H9 (cell line): ENCODE measurements at regions not wholly inside any gene's neighbourhood (a gene's known extent, or its start where the extent isn't known, plus 50 kb on each side); places are given as distances from the start of the nearest gene placed in this dataset.

Source experiments
- DNase-seq: peaks from one replicate; pipeline ENCODE4 v3.0.0-alpha.2; 2017
- H2AFZ ChIP-seq: one replicate; pipeline ENCODE4 v1.6.1; 2013; ENCODE audit warnings: mild to moderate bottlenecking, low read length, control low read depth, moderate library complexity
- H2AK5ac ChIP-seq: 2 replicates; pipeline ENCODE4 v1.6.1; 2013; ENCODE audit warnings: low read length, control low read depth, mixed read lengths; ENCODE audit not compliant: insufficient read length
- H2BK120ac ChIP-seq: one replicate; pipeline ENCODE4 v1.6.1; 2013; ENCODE audit warnings: low read depth, mild to moderate bottlenecking, low read length, control low read depth, inconsistent platforms; ENCODE audit not compliant: poor library complexity, severe bottlenecking
- H2BK12ac ChIP-seq: 2 replicates; pipeline ENCODE4 v1.6.1; 2013; ENCODE audit warnings: low read length, control low read depth, mixed read lengths, low read depth; ENCODE audit not compliant: insufficient read length
- H2BK15ac ChIP-seq: 2 replicates; pipeline ENCODE4 v1.6.1; 2013; ENCODE audit warnings: low read depth, low read length, control low read depth
- H2BK20ac ChIP-seq: one replicate; pipeline ENCODE4 v1.6.1; 2013; ENCODE audit warnings: low read depth, mild to moderate bottlenecking, low read length, control low read depth, inconsistent platforms; ENCODE audit not compliant: poor library complexity, severe bottlenecking
- H2BK5ac ChIP-seq: 2 replicates; pipeline ENCODE4 v1.6.1; 2013; ENCODE audit warnings: low read length, control low read depth, mixed read lengths; ENCODE audit not compliant: insufficient read length
- H3K14ac ChIP-seq: 2 replicates; pipeline ENCODE4 v1.6.1; 2013; ENCODE audit warnings: low read length, control low read depth; ENCODE audit not compliant: insufficient read depth
- H3K18ac ChIP-seq: 2 replicates; pipeline ENCODE4 v1.6.1; 2013; ENCODE audit warnings: low read depth, mild to moderate bottlenecking, mixed read lengths, low read length, control low read depth; ENCODE audit not compliant: insufficient read length
- H3K23ac ChIP-seq: 2 replicates; pipeline ENCODE4 v1.6.1; 2013; ENCODE audit warnings: low read length, control low read depth, mixed read lengths, low read depth; ENCODE audit not compliant: insufficient read length
- H3K23me2 ChIP-seq: 2 replicates; pipeline ENCODE4 v1.6.1; 2013; ENCODE audit warnings: low read depth, mild to moderate bottlenecking, mixed read lengths, low read length, control low read depth; ENCODE audit not compliant: insufficient read length, poor library complexity, severe bottlenecking
- H3K27ac ChIP-seq: 2 replicates; pipeline ENCODE4 v1.5.1; 2013; ENCODE audit warnings: low read length, control low read depth, mixed read lengths, low read depth; ENCODE audit not compliant: insufficient read length
- H3K27me3 ChIP-seq: 2 replicates; pipeline ENCODE4 v1.6.1; 2013; ENCODE audit warnings: low read length, control low read depth, inconsistent platforms; ENCODE audit not compliant: insufficient read depth
- H3K4ac ChIP-seq: 2 replicates; pipeline ENCODE4 v1.6.1; 2013; ENCODE audit warnings: low read depth, mild to moderate bottlenecking, control low read depth, inconsistent platforms, low read length, moderate library complexity
- H3K4me1 ChIP-seq: 2 replicates; pipeline ENCODE4 v1.6.1; 2013; ENCODE audit warnings: low read length, control low read depth, inconsistent platforms; ENCODE audit not compliant: insufficient read depth
- H3K4me2 ChIP-seq: 2 replicates; pipeline ENCODE4 v1.6.1; 2013; ENCODE audit warnings: low read length, control low read depth, mixed read lengths; ENCODE audit not compliant: insufficient read length, insufficient read depth
- H3K56ac ChIP-seq: 2 replicates; pipeline ENCODE4 v1.6.1; 2013; ENCODE audit warnings: low read depth, mild to moderate bottlenecking, mixed read lengths, low read length, control low read depth; ENCODE audit not compliant: insufficient read length
- H3K79me1 ChIP-seq: 2 replicates; pipeline ENCODE4 v1.6.1; 2013; ENCODE audit warnings: low read depth, mild to moderate bottlenecking, moderate library complexity, low read length, control low read depth, inconsistent platforms; ENCODE audit not compliant: insufficient read depth, poor library complexity, severe bottlenecking
- H3K79me2 ChIP-seq: 2 replicates; pipeline ENCODE4 v1.6.1; 2013; ENCODE audit warnings: low read length, control low read depth, inconsistent platforms; ENCODE audit not compliant: insufficient read depth
- H3K9ac ChIP-seq: 2 replicates; pipeline ENCODE4 v1.6.1; 2013; ENCODE audit warnings: low read length, control low read depth, mixed read lengths; ENCODE audit not compliant: insufficient read length; ENCODE audit errors: extremely low read depth
- H3K9me3 ChIP-seq: one replicate; pipeline ENCODE4 v1.6.1; 2013; ENCODE audit warnings: low read depth, low read length, inconsistent platforms; ENCODE audit not compliant: control insufficient read depth
- H3T11ph ChIP-seq: one replicate; pipeline ENCODE4 v1.6.1; 2013; ENCODE audit warnings: mild to moderate bottlenecking, low read length, control low read depth, inconsistent platforms
- H4K20me1 ChIP-seq: one replicate; pipeline ENCODE4 v1.6.1; 2013; ENCODE audit not compliant: control insufficient read depth, insufficient read length, insufficient read depth
- H4K5ac ChIP-seq: 2 replicates; pipeline ENCODE4 v1.6.1; 2013; ENCODE audit warnings: low read depth, mild to moderate bottlenecking, mixed read lengths, low read length, control low read depth; ENCODE audit not compliant: insufficient read length
- H4K8ac ChIP-seq: replicated peaks from 2 replicates; pipeline ENCODE4 v1.6.1; 2013; ENCODE audit warnings: low read length, control low read depth, mixed read lengths, low read depth; ENCODE audit not compliant: insufficient read length
- H4K91ac ChIP-seq: 2 replicates; pipeline ENCODE4 v1.6.1; 2013; ENCODE audit warnings: low read depth, mild to moderate bottlenecking, moderate library complexity, mixed read lengths, low read length, control low read depth; ENCODE audit not compliant: insufficient read length
- H3K27ac Mint-ChIP-seq, 3 experiments: 2 replicates in 2 of 3; 3 replicates in 1 of 3; pipeline ENCODE4 v1.8.0; 2020 to 2021; ENCODE audit warnings: mixed read lengths in 3 of 3, mild to moderate bottlenecking in 1 of 3, moderate library complexity in 1 of 3
- H3K27me3 Mint-ChIP-seq: 2 replicates; pipeline ENCODE4 v1.8.0; 2021; ENCODE audit warnings: low read depth, mild to moderate bottlenecking, moderate library complexity, mixed read lengths
- H3K36me3 Mint-ChIP-seq, 3 experiments: 2 replicates in 2 of 3; 3 replicates in 1 of 3; pipeline ENCODE4 v1.8.0; 2020 to 2021; ENCODE audit warnings: low read depth in 3 of 3, mixed read lengths in 3 of 3; ENCODE audit not compliant: insufficient read depth in 1 of 3
- H3K4me1 Mint-ChIP-seq, 2 experiments: 2 replicates each; pipeline ENCODE4 v1.8.0; 2020; ENCODE audit warnings: mixed read lengths in 2 of 2
- H3K4me3 Mint-ChIP-seq, 2 experiments: 2 replicates in 1 of 2; 3 replicates in 1 of 2; pipeline ENCODE4 v1.8.0; 2020 to 2021; ENCODE audit warnings: mild to moderate bottlenecking in 2 of 2, mixed read lengths in 2 of 2, moderate library complexity in 1 of 2
- H3K9me3 Mint-ChIP-seq, 2 experiments: 2 replicates in 1 of 2; 3 replicates in 1 of 2; pipeline ENCODE4 v1.8.0; 2020; ENCODE audit warnings: mild to moderate bottlenecking in 2 of 2, mixed read lengths in 2 of 2, moderate library complexity in 1 of 2
- WGBS: extraction: QIAGEN DNeasy Blood & Tissue Kit; methylation state at CpG from one replicate; pipeline ENCODE4 v1.1.7; 2013; ENCODE audit warnings: missing lambda C conversion rate, low lambda C conversion rate, mixed read lengths; ENCODE audit not compliant: insufficient read length; ENCODE audit errors: extremely low coverage; 5-methylcytosine and 5-hydroxymethylcytosine counted together
- TF ChIP-seq, protein P1 (sequence below): fragments of 200-600 bp; sonication (generic); conservative IDR thresholded peaks from 3 replicates; pipeline ENCODE4 v1.8.0; 2021; ENCODE audit warnings: antibody characterized with exemption, mild to moderate bottlenecking

DNA sequence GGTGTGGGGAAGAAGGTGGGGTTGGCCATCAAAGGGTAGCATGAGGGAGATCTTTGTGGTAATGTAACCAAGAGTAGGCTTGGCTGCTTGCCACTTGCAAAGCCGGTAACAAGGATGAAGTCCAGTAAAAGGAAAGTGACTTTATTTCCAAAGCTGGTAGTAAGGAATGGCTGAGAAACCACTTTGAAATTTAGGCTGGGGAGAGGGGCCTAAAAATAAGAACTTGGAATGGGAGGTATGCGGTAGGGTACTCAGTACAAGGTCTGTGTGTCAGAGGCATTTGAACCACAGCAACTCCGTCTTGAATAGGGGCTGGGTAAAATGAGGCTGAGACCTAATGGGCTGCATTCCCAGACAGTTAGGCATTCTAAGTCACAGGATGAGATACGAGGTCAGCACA, 216.0 kb upstream of the ISX start:
- H3K4me3 Mint-ChIP-seq = no peak overlapping the region
- Histone ChIP-seq H3K9me3 (peaks cover under 1% of the 10 kb centered on the region), H3K27ac (no peak overlapping the region), H3K14ac (no peak overlapping the region), H3K18ac (no peak overlapping the region), H2BK120ac (no peak overlapping the region), H3K4me1 (no peaks in the 10 kb centered on the region; the same call in none of the 2 replicates), H3T11ph (no peak overlapping the region), H3K4me2 (no peak overlapping the region), H3K4ac (no peak overlapping the region), H3K56ac (no peak overlapping the region), H3K9ac (no peak overlapping the region), H4K20me1 (no peaks in the 10 kb centered on the region), H2AFZ (no peak overlapping the region), H2BK20ac (no peak overlapping the region), H4K5ac (no peak overlapping the region), H4K8ac (no peak overlapping the region), H3K23me2 (no peaks in the 10 kb centered on the region), H2AK5ac (no peak overlapping the region), H3K79me2 (no peaks in the 10 kb centered on the region), H3K79me1 (no peaks in the 10 kb centered on the region), H2BK12ac (no peak overlapping the region), H2BK5ac (no peak overlapping the region), H4K91ac (no peak overlapping the region), H2BK15ac (no peak overlapping the region), H3K23ac (no peak overlapping the region), H3K27me3 (no peaks in the 10 kb centered on the region)
- no peak for DNase-seq
- TF ChIP-seq, protein P1, sequence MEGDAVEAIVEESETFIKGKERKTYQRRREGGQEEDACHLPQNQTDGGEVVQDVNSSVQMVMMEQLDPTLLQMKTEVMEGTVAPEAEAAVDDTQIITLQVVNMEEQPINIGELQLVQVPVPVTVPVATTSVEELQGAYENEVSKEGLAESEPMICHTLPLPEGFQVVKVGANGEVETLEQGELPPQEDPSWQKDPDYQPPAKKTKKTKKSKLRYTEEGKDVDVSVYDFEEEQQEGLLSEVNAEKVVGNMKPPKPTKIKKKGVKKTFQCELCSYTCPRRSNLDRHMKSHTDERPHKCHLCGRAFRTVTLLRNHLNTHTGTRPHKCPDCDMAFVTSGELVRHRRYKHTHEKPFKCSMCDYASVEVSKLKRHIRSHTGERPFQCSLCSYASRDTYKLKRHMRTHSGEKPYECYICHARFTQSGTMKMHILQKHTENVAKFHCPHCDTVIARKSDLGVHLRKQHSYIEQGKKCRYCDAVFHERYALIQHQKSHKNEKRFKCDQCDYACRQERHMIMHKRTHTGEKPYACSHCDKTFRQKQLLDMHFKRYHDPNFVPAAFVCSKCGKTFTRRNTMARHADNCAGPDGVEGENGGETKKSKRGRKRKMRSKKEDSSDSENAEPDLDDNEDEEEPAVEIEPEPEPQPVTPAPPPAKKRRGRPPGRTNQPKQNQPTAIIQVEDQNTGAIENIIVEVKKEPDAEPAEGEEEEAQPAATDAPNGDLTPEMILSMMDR = no peak
- H3K36me3 Mint-ChIP-seq = peaks cover under 1 to 5% (median 3%) of the 10 kb centered on the region in 3 experiments
- peaks cover 3 to 4% of the 10 kb centered on the region in 2 experiments for H3K9me3 Mint-ChIP-seq
- H3K27ac Mint-ChIP-seq = no peak overlapping the region
- H3K4me1 Mint-ChIP-seq = peaks cover 18 to 30% of the 10 kb centered on the region in 2 experiments
- WGBS = no CpG with 5 or more reads among the region's 4 CpGs
- no peaks in the 10 kb centered on the region for H3K27me3 Mint-ChIP-seq
